ENCODE measurements at regions not wholly inside any gene's neighbourhood (a gene's known extent, or its start where the extent isn't known, plus 50 kb on each side); places are given as distances from the start of the nearest gene placed in this dataset.

DNA sequence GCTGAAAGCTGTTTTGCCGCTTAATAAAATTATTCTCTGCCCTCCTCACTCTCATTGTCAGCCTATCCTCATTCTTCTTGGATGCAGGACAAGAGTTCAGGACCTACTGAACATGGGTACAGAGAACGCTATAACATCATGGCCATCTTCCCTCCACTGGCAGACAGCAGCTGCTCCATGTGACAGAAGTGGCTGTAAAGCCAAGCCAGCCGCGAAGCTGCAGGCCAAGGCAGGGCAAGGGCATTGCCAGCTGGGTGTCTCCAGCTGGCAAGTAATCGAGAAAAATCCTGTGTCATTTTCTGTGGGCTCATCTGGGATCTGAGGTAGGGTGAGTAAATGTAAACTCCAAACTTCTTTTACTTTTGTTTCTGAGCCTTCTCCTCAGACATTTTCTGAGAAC is 84.8 kb downstream of the SLC25A46 start:
- TF ChIP-seq, protein P1, sequence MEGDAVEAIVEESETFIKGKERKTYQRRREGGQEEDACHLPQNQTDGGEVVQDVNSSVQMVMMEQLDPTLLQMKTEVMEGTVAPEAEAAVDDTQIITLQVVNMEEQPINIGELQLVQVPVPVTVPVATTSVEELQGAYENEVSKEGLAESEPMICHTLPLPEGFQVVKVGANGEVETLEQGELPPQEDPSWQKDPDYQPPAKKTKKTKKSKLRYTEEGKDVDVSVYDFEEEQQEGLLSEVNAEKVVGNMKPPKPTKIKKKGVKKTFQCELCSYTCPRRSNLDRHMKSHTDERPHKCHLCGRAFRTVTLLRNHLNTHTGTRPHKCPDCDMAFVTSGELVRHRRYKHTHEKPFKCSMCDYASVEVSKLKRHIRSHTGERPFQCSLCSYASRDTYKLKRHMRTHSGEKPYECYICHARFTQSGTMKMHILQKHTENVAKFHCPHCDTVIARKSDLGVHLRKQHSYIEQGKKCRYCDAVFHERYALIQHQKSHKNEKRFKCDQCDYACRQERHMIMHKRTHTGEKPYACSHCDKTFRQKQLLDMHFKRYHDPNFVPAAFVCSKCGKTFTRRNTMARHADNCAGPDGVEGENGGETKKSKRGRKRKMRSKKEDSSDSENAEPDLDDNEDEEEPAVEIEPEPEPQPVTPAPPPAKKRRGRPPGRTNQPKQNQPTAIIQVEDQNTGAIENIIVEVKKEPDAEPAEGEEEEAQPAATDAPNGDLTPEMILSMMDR (conservative IDR thresholded peaks at IDR 0.05): no peak
- TF ChIP-seq ZFX (IDR thresholded peaks at IDR 0.05): no peak

Measured in C4-2B (cell line).